ENCODE measurements at regions not wholly inside any gene's neighbourhood (a gene's known extent, or its start where the extent isn't known, plus 50 kb on each side); places are given as distances from the start of the nearest gene placed in this dataset.

DNA sequence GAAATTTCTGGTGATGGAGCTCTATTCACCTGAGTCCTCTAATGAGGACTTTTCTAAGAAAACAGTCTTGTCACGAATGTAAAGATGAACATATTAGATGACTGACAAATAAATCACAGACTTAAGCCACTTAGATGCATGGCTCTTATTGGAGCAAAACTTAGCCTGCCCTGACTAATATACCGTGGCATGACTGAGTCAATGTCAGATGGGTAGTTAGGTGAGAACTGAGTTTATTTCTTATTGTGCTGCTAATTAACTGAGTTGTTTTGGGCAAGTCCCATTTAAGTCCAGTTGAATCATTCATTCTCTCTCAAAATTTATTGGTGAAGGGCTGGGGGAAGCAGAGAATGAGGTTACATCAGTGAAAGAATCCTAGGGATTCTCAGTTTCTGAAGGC, 459.8 kb downstream of the MCTP2 start:
- TF ChIP-seq, protein P1, sequence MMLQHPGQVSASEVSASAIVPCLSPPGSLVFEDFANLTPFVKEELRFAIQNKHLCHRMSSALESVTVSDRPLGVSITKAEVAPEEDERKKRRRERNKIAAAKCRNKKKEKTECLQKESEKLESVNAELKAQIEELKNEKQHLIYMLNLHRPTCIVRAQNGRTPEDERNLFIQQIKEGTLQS (CRISPR knock-in tag; conservative IDR thresholded peaks at IDR 0.05) = no peak
- TF ChIP-seq, protein P2, sequence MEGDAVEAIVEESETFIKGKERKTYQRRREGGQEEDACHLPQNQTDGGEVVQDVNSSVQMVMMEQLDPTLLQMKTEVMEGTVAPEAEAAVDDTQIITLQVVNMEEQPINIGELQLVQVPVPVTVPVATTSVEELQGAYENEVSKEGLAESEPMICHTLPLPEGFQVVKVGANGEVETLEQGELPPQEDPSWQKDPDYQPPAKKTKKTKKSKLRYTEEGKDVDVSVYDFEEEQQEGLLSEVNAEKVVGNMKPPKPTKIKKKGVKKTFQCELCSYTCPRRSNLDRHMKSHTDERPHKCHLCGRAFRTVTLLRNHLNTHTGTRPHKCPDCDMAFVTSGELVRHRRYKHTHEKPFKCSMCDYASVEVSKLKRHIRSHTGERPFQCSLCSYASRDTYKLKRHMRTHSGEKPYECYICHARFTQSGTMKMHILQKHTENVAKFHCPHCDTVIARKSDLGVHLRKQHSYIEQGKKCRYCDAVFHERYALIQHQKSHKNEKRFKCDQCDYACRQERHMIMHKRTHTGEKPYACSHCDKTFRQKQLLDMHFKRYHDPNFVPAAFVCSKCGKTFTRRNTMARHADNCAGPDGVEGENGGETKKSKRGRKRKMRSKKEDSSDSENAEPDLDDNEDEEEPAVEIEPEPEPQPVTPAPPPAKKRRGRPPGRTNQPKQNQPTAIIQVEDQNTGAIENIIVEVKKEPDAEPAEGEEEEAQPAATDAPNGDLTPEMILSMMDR (IDR thresholded peaks at IDR 0.05) = no peak
- TF ChIP-seq ZNF138 (CRISPR knock-in tag; conservative IDR thresholded peaks at IDR 0.05) = no peak
- TF ChIP-seq, protein P3, sequence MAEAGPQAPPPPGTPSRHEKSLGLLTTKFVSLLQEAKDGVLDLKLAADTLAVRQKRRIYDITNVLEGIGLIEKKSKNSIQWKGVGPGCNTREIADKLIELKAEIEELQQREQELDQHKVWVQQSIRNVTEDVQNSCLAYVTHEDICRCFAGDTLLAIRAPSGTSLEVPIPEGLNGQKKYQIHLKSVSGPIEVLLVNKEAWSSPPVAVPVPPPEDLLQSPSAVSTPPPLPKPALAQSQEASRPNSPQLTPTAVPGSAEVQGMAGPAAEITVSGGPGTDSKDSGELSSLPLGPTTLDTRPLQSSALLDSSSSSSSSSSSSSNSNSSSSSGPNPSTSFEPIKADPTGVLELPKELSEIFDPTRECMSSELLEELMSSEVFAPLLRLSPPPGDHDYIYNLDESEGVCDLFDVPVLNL (CRISPR knock-in tag; IDR thresholded peaks at IDR 0.05; ENCODE audit: borderline replicate concordance, low read depth) = no peak
- no peak for TF ChIP-seq CREB1 (CRISPR knock-in tag; IDR thresholded peaks at IDR 0.05)
- TF ChIP-seq, protein P4, sequence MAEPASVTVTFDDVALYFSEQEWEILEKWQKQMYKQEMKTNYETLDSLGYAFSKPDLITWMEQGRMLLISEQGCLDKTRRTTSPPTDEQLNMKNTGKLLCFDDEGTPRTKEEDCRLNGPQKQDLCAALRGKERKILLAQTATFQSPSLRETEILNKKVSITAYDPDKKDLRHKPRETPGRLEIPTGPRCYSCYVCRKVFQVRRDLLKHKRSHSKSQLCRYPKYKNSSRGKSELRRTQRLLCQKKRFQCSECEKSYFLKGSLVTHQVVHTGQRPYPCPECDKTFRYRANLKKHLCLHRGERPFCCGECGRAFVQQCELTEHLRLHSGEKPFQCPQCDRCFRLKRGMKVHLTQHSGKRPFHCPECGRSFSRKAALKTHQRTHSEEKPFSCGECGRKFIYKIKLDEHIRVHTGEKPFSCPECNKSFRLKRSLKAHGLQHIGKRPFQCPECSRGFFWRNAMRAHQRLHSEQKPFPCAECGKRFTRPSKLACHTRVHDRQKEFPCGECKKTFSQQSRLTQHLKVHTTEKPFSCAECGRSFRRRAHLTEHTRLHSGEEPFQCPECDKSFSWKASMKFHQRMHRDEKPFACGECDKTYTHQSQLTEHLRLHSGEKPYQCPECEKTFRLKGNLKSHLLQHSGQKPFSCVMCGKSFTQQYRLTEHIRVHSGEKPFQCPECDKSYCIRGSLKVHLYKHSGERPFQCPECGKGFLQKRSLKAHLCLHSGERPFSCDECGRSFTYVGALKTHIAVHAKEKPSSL (CRISPR knock-in tag; conservative IDR thresholded peaks at IDR 0.05) = no peak
